HG03469 (cell line): ENCODE measurements at regions not wholly inside any gene's neighbourhood (a gene's known extent, or its start where the extent isn't known, plus 50 kb on each side); places are given as distances from the start of the nearest gene placed in this dataset.
A peak's percentile ranks its signal among the peaks of the same experiment; 100 is the strongest.

Experiments used
- ATAC-seq: cut with Tn5 transposase; IDR thresholded peaks from one replicate; pipeline ENCODE4 v1.9.1; 2021; ENCODE audit warnings: mild to moderate bottlenecking, moderate library complexity, moderate number of reproducible peaks; ENCODE audit not compliant: unreplicated experiment

- no peak for ATAC-seq
Measured at GRCh38 chr3:177470197-177470941, 273.1 kb upstream of the TBL1XR1 start.

- no peak for ATAC-seq
Measured at GRCh38 chr3:177471733-177472480, 274.6 kb upstream of the TBL1XR1 start.

- ATAC-seq, result no peak
Measured at GRCh38 chr3:177473184-177473583, 275.9 kb upstream of the TBL1XR1 start.

- ATAC-seq, result no peak
Measured at GRCh38 chr3:177473903-177474302, 276.6 kb upstream of the TBL1XR1 start.

- no peak for ATAC-seq
Measured at GRCh38 chr3:177474652-177475355, 277.5 kb upstream of the TBL1XR1 start.

- ATAC-seq, result no peak
Measured at GRCh38 chr3:177475356-177475665, 278.0 kb upstream of the TBL1XR1 start.

- no peak for ATAC-seq
Measured at GRCh38 chr3:177476495-177476894, 279.2 kb upstream of the TBL1XR1 start.

GRCh38 chr3:177476921-177477435, 279.7 kb upstream of the TBL1XR1 start:
- ATAC-seq, result no peak

- no peak for ATAC-seq
Measured at GRCh38 chr3:177478170-177478867, 281.0 kb upstream of the TBL1XR1 start.

- no peak for ATAC-seq
Measured at GRCh38 chr3:177479630-177480029, 282.3 kb upstream of the TBL1XR1 start.

- ATAC-seq, result peak; percentile 58
Measured at GRCh38 chr3:177481329-177481728, 284.0 kb upstream of the TBL1XR1 start.

GRCh38 chr3:177482048-177482691, 284.9 kb upstream of the TBL1XR1 start:
- ATAC-seq, result no peak

GRCh38 chr3:177483182-177483967, 286.1 kb upstream of the TBL1XR1 start:
- ATAC-seq, result no peak

GRCh38 chr3:177484206-177484605, 286.9 kb upstream of the TBL1XR1 start:
- ATAC-seq, result no peak

- ATAC-seq, result no peak
Measured at GRCh38 chr3:177484926-177485325, 287.6 kb upstream of the TBL1XR1 start.

- ATAC-seq, result no peak
Measured at GRCh38 chr3:177487635-177488186, 290.4 kb upstream of the TBL1XR1 start.

- ATAC-seq, result no peak
Measured at GRCh38 chr3:177488740-177489139, 291.5 kb upstream of the TBL1XR1 start.

GRCh38 chr3:177490626-177491025, 293.3 kb upstream of the TBL1XR1 start:
- no peak for ATAC-seq

- no peak for ATAC-seq
Measured at GRCh38 chr3:177491296-177492032, 294.2 kb upstream of the TBL1XR1 start.
